NCI-H128 (cell line): ENCODE measurements at regions not wholly inside any gene's neighbourhood (a gene's known extent, or its start where the extent isn't known, plus 50 kb on each side); places are given as distances from the start of the nearest gene placed in this dataset.
"Not testable (repeated sequence)": the region's sequence is repeated elsewhere in the genome, so short reads cannot be mapped to it uniquely, and the experiment has no call there.

Experiments used
- DNase-seq: peaks from one replicate; lab custom pipeline; 2025; ENCODE audit not compliant: unreplicated experiment; lab: John Stamatoyannopoulos, UW

- DNase-seq: not testable (repeated sequence)
Measured at GRCh38 chr16:29261427-29262248, 144.9 kb downstream of the NPIPB11 start.

GRCh38 chr16:29260683-29261426 is 145.7 kb downstream of the NPIPB11 start:
- not testable (repeated sequence) for DNase-seq

GRCh38 chr16:29259635-29260457 is 146.7 kb downstream of the NPIPB11 start:
- not testable (repeated sequence) for DNase-seq

GRCh38 chr16:29258946-29259634 is 147.4 kb downstream of the NPIPB11 start:
- not testable (repeated sequence) for DNase-seq

GRCh38 chr16:29257419-29258336 is 148.8 kb downstream of the NPIPB11 start:
- DNase-seq: not testable (repeated sequence)

- DNase-seq: no peak
Measured at GRCh38 chr16:29256501-29256981, 150.0 kb downstream of the NPIPB11 start.

GRCh38 chr16:29255957-29256356 is 150.6 kb downstream of the NPIPB11 start:
- not testable (repeated sequence) for DNase-seq

- not testable (repeated sequence) for DNase-seq
Measured at GRCh38 chr16:29255496-29255796, 151.1 kb downstream of the NPIPB11 start.

GRCh38 chr16:29254676-29255495 is 151.6 kb downstream of the NPIPB11 start:
- DNase-seq: no peak

- DNase-seq: not testable (repeated sequence)
Measured at GRCh38 chr16:29253716-29254590, 152.6 kb downstream of the NPIPB11 start.

- DNase-seq: not testable (repeated sequence)
Measured at GRCh38 chr16:29253066-29253590, 153.4 kb downstream of the NPIPB11 start.

GRCh38 chr16:29252311-29252710 is 154.2 kb downstream of the NPIPB11 start:
- not testable (repeated sequence) for DNase-seq

- not testable (repeated sequence) for DNase-seq
Measured at GRCh38 chr16:29251571-29252011, 154.9 kb downstream of the NPIPB11 start.

- not testable (repeated sequence) for DNase-seq
Measured at GRCh38 chr16:29250923-29251434, 155.5 kb downstream of the NPIPB11 start.

GRCh38 chr16:29250469-29250868 is 156.0 kb downstream of the NPIPB11 start:
- DNase-seq: not testable (repeated sequence)

- DNase-seq: not testable (repeated sequence)
Measured at GRCh38 chr16:29248940-29249318, 157.6 kb downstream of the NPIPB11 start.

GRCh38 chr16:29248306-29248939 is 158.1 kb downstream of the NPIPB11 start:
- DNase-seq: not testable (repeated sequence)
